HCT116 (cell line): ENCODE measurements at regions not wholly inside any gene's neighbourhood (a gene's known extent, or its start where the extent isn't known, plus 50 kb on each side); places are given as distances from the start of the nearest gene placed in this dataset.
"Not testable (repeated sequence)": the region's sequence is repeated elsewhere in the genome, so short reads cannot be mapped to it uniquely, and the experiment has no call there.

Experiments used
- ATAC-seq: fragments of 200-7000 bp; cut with Tn5 transposase; 2 replicates; pipeline ENCODE4 v1.9.1; 2020; ENCODE audit warnings: mild to moderate bottlenecking, moderate library complexity
- BruUV-seq: library from RNA; stranded (reverse); fragments of 400-500 nt; replicated peaks from 2 replicates; lab custom pipeline; 2021; lab: Mats Ljungman, UMichigan
- CTCF ChIA-PET: fragments of 300-600 bp; sonication (Branson Sonifier 250); formaldehyde crosslinking; loops from one replicate; lab custom pipeline; 2021; ENCODE audit warnings: antibody characterized with exemption; lab: Charles Lee
- POLR2A ChIA-PET: fragments of 300-600, 350-600 bp; sonication (Branson Sonifier 250); formaldehyde crosslinking; loops from one replicate; lab custom pipeline; 2021; ENCODE audit warnings: antibody characterized with exemption; lab: Charles Lee
- RAD21 ChIA-PET, 2 experiments: fragments of 300-600 bp; sonication (Branson Sonifier 250); formaldehyde crosslinking; loops; one replicate each; lab custom pipeline; 2023; ENCODE audit warnings: low total read pairs in 2 of 2; ENCODE audit not compliant: uncharacterized antibody in 2 of 2, unreplicated experiment in 2 of 2, low non-redundant PET in 1 of 2; lab: Charles Lee
- DNase-seq: peaks from one replicate; pipeline ENCODE4 v3.0.0-alpha.2; 2010; ENCODE audit warnings: low read depth, low spot score
- H2AFZ ChIP-seq: fragments of 200-600 bp; shearing (Covaris generic), sonication (generic); 2 replicates; pipeline ENCODE4 v1.6.1; 2017; ENCODE audit warnings: low read depth, mixed run types, mixed read lengths, antibody characterized with exemption, low read length; ENCODE audit not compliant: poor library complexity, severe bottlenecking
- H3K27ac ChIP-seq: 2 replicates; pipeline ENCODE4 v1.5.1; 2012; ENCODE audit warnings: low read depth, low read length
- H3K27me3 ChIP-seq: fragments of 200-600 bp; sonication (generic); 2 replicates; pipeline ENCODE4 v1.6.1; 2016; ENCODE audit warnings: mixed run types, low read length, mixed read lengths; ENCODE audit not compliant: insufficient read depth
- H3K36me3 ChIP-seq, 2 experiments: fragments of 200-500 bp in 1 of 2; fragments of 200-600 bp in 1 of 2; sonication (Bioruptor generic) in 1 of 2; sonication (generic) in 1 of 2; 2 replicates each; pipeline versions ENCODE4 v1.5.1 to v1.6.1; 2014 to 2016; ENCODE audit warnings: low read length in 2 of 2, inconsistent platforms in 1 of 2, mixed read lengths in 1 of 2, mixed run types in 1 of 2; ENCODE audit not compliant: insufficient read depth in 2 of 2, control insufficient read depth in 1 of 2
- H3K4me1 ChIP-seq, 2 experiments: fragments of 200-600 bp in 1 of 2; sonication (generic) in 1 of 2; 2 replicates each; pipeline versions ENCODE4 v1.5.1 to v1.6.1; 2012 to 2017; ENCODE audit warnings: low read length in 2 of 2, inconsistent platforms in 1 of 2, mild to moderate bottlenecking in 1 of 2, mixed read lengths in 1 of 2, mixed run types in 1 of 2, moderate library complexity in 1 of 2; ENCODE audit not compliant: insufficient read depth in 2 of 2, control insufficient read depth in 1 of 2
- H3K4me2 ChIP-seq: fragments of 200-600 bp; sonication (generic); 2 replicates; pipeline ENCODE4 v1.6.1; 2017; ENCODE audit warnings: mixed run types, low read length, mixed read lengths
- H3K4me3 ChIP-seq, 2 experiments: fragments of 200-600 bp in 1 of 2; sonication (generic) in 1 of 2; replicated peaks in 1 of 2; 2 replicates each; pipeline ENCODE4 v1.5.1; 2011 to 2016; ENCODE audit warnings: low read length in 2 of 2, control low read depth in 1 of 2, low read depth in 1 of 2, mild to moderate bottlenecking in 1 of 2, mixed read lengths in 1 of 2, mixed run types in 1 of 2
- H3K79me2 ChIP-seq: fragments of 200-600 bp; sonication (generic); 2 replicates; pipeline ENCODE4 v1.6.1; 2017; ENCODE audit warnings: mild to moderate bottlenecking, mixed run types, low read length, moderate library complexity, mixed read lengths; ENCODE audit not compliant: insufficient read depth
- H3K9ac ChIP-seq: fragments of 200-600 bp; sonication (generic); 2 replicates; pipeline ENCODE4 v1.6.1; 2016; ENCODE audit warnings: low read length, mixed read lengths
- H3K9me2 ChIP-seq: fragments of 200-600 bp; sonication (generic), shearing (Covaris generic); 2 replicates; pipeline ENCODE4 v1.6.1; 2017; ENCODE audit warnings: mixed run types, mild to moderate bottlenecking, moderate library complexity; ENCODE audit not compliant: insufficient read depth
- H3K9me3 ChIP-seq, 2 experiments: fragments of 200-500 bp in 1 of 2; fragments of 200-600 bp in 1 of 2; sonication (Bioruptor generic) in 1 of 2; sonication (generic) in 1 of 2; 2 replicates each; pipeline ENCODE4 v1.6.1; 2014 to 2017; ENCODE audit warnings: low read length in 2 of 2, mixed read lengths in 2 of 2, inconsistent platforms in 1 of 2, low read depth in 1 of 2, mild to moderate bottlenecking in 1 of 2, mixed run types in 1 of 2, moderate library complexity in 1 of 2; ENCODE audit not compliant: control insufficient read depth in 1 of 2, insufficient read depth in 1 of 2
- H4K20me1 ChIP-seq: fragments of 200-600 bp; sonication (generic), shearing (Covaris generic); 2 replicates; pipeline ENCODE4 v1.6.1; 2017; ENCODE audit warnings: mixed run types, mild to moderate bottlenecking, moderate library complexity; ENCODE audit not compliant: insufficient read depth
- FOSL1 ChIP-seq: IDR thresholded peaks from 2 replicates; pipeline ENCODE4 v1.6.1; 2012; ENCODE audit warnings: low read depth
- JUND ChIP-seq: IDR thresholded peaks from 2 replicates; pipeline ENCODE4 v1.6.1; 2012
- POLR2AphosphoS5 ChIP-seq: IDR thresholded peaks from 2 replicates; pipeline ENCODE4 v1.6.1; 2011; ENCODE audit warnings: mild to moderate bottlenecking, low read depth, low read length, moderate library complexity
- RAD21 ChIP-seq: IDR thresholded peaks from 2 replicates; pipeline ENCODE4 v1.6.1; 2012; ENCODE audit warnings: low read depth, mild to moderate bottlenecking
- ZNF274 ChIP-seq: fragments of 200-500 bp; sonication (Bioruptor generic); IDR thresholded peaks from 2 replicates; pipeline ENCODE4 v1.6.1; 2014; ENCODE audit warnings: mild to moderate bottlenecking, low read depth, low read length, inconsistent platforms
- intact Hi-C: fragments of 100-400 bp; cut with micrococcal nuclease; formaldehyde crosslinking; loops from 2 replicates; pipeline ENCODE4 v1.10.0; 2022
- TF ChIP-seq, protein P1 (sequence below): IDR thresholded peaks from 2 replicates; pipeline ENCODE4 v1.6.1; 2012

DNA sequence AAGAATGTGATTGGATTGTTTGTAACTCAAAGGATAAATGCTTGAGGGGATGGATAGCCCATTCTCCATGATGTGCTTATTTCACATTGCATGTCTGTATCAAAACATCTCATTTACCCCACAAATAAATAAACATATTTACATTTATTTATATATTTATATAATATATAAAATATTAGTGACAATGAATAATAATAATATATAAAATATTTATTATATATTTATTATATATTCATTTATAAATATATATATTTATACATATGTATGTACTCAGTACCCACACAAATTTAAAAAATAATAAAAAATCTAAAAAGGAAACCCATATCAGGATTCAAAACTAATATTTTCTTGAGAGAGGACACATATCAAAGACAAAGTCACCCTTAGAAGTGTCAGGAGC, 429.9 kb downstream of the KCNJ2 start:
- RAD21 ChIA-PET: no interaction called here
- intact Hi-C loops: no loop called here
- no peak overlapping the region for H2AFZ ChIP-seq
- H3K27ac ChIP-seq: no peak overlapping the region
- BruUV-seq: no TSS peak
- TF ChIP-seq ZNF274: no peak
- TF ChIP-seq, protein P1, sequence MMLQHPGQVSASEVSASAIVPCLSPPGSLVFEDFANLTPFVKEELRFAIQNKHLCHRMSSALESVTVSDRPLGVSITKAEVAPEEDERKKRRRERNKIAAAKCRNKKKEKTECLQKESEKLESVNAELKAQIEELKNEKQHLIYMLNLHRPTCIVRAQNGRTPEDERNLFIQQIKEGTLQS: no peak
- no peak for TF ChIP-seq POLR2AphosphoS5
- TF ChIP-seq RAD21: no peak
- no peak for TF ChIP-seq JUND
- no peak for TF ChIP-seq FOSL1
- ATAC-seq (no peak), DNase-seq (no peak)
- no peaks in the 10 kb centered on the region for H3K79me2 ChIP-seq
- H3K9me3 ChIP-seq: no peaks in the 10 kb centered on the region
- no peaks in the 10 kb centered on the region for H3K36me3 ChIP-seq
- no peaks in the 10 kb centered on the region for H3K9me2 ChIP-seq
- H4K20me1 ChIP-seq: no peaks in the 10 kb centered on the region
- CTCF ChIA-PET: interaction anchor here (1.3 kb wide), 1 partner anchor 992 kb away, joined by 3 read pairs; no protein-coding TSS in a partner anchor
- no peak overlapping the region for H3K4me2 ChIP-seq
- H3K4me1 ChIP-seq: no peaks in the 10 kb centered on the region
- H3K4me3 ChIP-seq: no peak overlapping the region
- POLR2A ChIA-PET: no interaction called here
- no peak overlapping the region for H3K9ac ChIP-seq
- H3K27me3 ChIP-seq: no peaks in the 10 kb centered on the region

DNA sequence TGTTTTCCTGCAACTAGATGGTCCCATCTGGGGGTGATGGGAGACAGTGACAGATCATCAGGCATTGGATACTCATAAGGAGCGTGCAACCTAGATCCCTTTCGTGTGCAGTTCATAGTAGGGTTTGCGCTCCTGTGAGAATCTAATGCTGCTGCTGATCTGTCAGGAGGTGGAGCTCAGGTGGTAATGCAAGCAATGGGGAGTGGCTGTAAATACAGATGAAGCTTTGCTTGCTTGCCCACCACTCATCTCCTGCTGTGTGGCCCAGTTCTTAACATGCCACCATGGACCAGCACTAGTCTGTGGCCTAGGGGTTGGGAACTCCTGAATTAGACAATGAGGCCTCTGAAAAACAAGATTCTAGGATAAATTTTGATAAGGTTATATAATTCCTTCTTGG, 430.6 kb downstream of the KCNJ2 start:
- H4K20me1 ChIP-seq, H3K4me3 ChIP-seq, H3K27me3 ChIP-seq, H3K4me2 ChIP-seq, H3K9ac ChIP-seq, H3K4me1 ChIP-seq, POLR2A ChIA-PET, H2AFZ ChIP-seq, RAD21 ChIA-PET, ATAC-seq, H3K36me3 ChIP-seq, H3K9me3 ChIP-seq, H3K79me2 ChIP-seq, BruUV-seq, H3K9me2 ChIP-seq, DNase-seq, H3K27ac ChIP-seq, intact Hi-C loops, CTCF ChIA-PET: not testable (repeated sequence)
